Suppressor macrophage treated with lipopolysaccharide for 4 hours (primary cell): ENCODE measurements at regions not wholly inside any gene's neighbourhood (a gene's known extent, or its start where the extent isn't known, plus 50 kb on each side); places are given as distances from the start of the nearest gene placed in this dataset.

Experiments
- DNase-seq: peaks from one replicate; pipeline ENCODE4 v3.0.0-alpha.2; 2020

DNA sequence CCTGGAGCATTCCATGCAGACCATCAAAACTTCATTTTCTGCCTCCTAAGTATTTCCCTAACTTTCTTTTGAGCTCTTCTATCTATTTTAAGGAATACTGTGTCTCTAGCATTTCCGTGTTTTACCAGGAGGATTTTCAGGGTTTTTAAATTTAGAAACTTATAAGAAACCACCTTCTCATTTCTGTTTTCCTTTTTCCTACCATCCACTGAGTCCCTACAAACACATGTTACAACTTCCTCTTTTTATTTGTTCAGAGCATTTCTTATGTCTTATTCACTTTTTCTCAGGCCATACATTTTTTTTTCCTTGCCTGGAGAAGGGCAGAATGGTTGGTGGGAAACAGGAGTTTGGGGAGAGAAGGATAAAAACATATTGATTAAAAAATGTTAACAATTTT, 130.0 kb upstream of the BMP5 start:
- peak; percentile 7 for DNase-seq

- DNase-seq, result peak; percentile 63
Measured at GRCh38 chr6:56004426-56004825, 129.0 kb upstream of the BMP5 start.

GRCh38 chr6:56003616-56004015, 128.2 kb upstream of the BMP5 start:
- DNase-seq, result peak; percentile 9

DNA sequence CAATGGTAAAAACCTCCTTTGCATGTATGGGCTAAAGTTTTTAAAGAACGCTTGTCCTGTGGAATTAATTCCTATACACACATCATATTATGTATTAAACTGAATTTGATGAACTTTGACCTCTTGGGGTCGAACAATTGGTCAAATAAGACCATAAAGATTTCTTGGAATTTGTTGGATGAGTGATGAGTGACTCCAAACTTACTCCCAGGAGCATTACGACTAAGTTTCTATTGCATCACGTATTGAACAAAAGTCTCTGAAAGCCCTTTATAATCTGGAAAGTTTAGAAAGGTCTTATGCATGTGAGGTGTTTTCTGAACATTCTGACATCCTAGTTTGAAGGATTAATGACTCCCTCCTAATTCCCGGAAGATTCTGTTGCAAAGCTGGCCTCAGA, 126.9 kb upstream of the BMP5 start:
- no peak for DNase-seq

DNA sequence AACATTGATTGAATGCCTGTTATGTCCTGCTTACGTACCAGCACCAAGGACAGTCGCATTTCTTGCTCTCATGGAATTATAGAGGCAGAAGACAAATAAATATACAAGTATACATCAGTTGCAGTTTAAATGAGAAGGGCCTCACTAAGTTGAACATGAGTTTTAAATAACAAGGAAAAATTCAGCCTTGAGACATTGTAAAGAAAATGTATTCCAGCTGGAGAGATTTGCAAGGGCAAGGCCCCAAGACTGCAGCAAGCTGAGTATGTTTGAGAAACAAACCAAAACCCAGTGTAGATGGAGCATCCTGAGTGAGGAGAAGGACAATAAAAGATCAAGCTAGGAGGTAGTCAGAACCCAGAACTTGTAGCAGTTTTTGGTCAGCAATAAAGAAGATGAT, 123.2 kb upstream of the BMP5 start:
- no peak for DNase-seq

DNA sequence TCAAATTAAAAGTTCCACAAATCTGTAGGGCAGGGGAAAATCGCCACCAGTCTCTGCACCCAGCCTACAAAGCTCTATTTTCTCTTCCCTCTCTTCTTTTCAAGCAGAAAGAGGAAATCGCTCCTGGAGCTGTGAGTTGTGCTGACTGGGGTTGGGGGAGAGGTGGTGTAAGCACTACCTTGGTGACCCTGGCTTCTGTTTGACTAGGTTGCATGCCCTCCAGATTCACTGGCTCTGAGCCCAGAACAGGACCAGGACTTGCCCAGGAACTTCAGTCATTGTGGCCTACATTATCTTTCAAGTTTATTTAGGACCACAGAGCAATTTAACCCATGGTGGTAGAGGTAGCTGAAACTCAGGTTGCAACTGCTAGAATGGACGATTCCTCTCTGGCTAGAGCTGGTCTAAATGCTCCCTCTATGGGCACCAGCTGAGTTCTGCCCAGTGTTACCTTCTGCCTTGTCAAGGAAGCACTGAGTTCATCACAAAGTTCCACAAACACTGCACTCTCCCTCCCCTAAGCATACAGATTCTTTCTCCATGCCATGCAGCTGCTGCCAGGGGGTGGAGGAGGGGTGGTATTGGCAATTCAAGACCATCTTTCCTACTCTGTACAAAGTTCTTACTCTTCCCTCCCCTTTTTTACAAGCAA, 122.0 kb upstream of the BMP5 start:
- DNase-seq, result no peak

GRCh38 chr6:55994531-55994930, 119.1 kb upstream of the BMP5 start:
- DNase-seq, result no peak

- no peak for DNase-seq
Measured at GRCh38 chr6:55993418-55993817, 118.0 kb upstream of the BMP5 start.

- peak; percentile 10 for DNase-seq
Measured at GRCh38 chr6:55992546-55992945, 117.2 kb upstream of the BMP5 start.

DNA sequence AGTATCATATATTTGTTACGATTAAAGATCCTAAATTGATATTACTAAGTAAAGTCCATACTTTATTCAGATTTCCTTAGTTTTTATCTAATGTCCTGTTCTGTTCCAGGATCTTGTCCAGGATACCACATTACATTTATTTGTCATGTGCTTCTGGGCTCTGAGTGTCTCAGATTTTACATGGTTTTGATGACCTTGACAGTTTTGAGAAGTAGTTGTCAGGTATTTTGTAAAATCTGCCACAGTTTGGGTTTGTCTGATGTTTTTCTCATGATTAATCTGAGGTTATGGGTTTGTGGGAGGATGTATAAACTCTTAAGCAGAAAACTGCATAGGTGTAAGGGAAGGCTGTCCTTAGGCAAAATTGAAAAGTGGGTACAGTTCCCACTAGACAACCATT, 109.9 kb upstream of the BMP5 start:
- DNase-seq, result no peak

DNA sequence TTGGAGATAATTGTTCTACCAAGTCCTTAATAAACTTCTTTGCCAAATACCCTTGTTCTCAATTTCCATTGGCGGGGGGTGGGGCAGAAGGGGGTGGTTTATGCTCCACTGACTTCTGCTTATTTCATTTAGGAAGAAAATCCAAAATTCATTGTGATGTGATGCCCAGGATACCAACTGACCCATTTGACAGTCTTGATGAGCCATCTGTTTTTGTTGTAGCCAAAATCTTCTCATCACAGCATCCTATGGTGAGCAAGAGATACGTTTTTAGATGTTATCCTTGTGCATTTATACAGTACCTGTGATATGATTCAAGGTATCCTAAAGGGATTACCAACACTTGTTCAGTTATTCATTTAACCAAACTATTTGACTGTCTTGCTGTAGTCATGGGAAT, 108.5 kb upstream of the BMP5 start:
- no peak for DNase-seq

- no peak for DNase-seq
Measured at GRCh38 chr6:55981660-55982059, 106.3 kb upstream of the BMP5 start.

- peak; percentile 75 for DNase-seq
Measured at GRCh38 chr6:55980627-55981211, 105.3 kb upstream of the BMP5 start.

DNA sequence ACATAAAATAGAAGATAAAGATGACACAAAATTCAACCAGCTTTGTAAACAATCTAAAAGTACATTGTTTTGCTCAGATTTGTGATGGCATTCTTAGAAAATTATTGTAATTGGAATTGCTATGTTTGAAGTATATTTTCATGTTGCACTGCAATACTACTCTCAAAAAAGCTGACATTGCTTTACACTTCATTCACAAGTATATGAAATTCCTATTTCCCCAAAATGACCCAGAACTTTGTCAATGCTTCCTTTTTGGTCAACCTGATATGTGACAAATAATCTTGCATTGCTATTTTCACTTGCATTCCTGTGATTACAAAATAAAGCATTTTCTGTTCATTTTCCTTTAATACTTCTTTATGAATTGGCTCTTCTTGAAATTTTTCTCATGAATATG, 104.1 kb upstream of the BMP5 start:
- DNase-seq, result peak; percentile 29

DNA sequence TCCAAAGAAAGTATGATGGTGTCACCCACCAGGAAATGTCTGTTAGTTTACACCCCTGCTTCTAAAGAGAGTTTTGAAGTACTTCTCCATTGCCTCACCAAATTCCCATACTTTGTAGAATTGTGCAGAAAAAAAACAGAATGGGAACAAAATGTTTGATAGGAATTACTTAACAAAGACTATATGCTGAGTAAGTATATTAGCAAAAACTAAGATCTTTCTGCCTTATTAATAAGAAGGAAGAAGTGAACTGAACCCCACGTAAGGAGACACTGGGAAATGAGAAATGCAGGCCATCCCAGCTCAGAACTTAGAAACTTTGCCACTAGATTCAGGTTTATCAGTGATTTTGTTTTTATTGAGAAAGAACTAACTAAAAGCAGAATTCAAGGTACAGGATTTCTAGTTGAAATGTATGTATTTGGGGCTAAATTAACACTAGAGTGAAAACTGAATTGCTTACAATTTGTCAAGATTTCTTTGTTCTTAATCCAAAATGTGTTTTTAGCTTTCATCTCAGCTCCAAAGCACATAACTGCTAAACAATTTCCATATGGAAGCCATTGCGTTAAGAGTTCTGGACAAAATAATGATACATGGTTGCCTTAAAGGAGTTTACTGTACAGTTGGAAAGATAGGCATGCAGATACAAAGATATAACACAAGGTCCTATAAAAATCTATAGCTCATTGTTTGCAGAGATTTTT, 102.7 kb upstream of the BMP5 start:
- DNase-seq, result no peak

- no peak for DNase-seq
Measured at GRCh38 chr6:55974688-55975087, 99.3 kb upstream of the BMP5 start.

DNA sequence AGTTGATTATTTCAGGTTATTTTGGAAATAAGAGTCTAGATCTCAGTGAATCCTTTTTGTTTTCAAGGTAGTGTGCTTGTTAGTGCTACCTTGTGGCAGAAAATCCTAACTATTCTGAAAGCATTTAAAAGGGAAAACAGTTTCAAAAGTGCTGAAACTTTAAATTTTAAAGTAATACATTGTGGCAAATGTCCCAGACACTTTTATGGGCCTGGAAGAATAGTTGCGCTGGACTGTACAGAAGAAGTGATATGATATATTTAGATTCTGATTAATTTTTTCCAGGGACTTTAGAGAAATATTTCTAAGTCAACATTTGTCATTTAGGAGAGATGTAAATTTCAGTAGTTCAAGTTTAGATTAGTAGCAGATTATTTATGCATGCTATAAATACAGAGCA, 96.7 kb upstream of the BMP5 start:
- no peak for DNase-seq

DNA sequence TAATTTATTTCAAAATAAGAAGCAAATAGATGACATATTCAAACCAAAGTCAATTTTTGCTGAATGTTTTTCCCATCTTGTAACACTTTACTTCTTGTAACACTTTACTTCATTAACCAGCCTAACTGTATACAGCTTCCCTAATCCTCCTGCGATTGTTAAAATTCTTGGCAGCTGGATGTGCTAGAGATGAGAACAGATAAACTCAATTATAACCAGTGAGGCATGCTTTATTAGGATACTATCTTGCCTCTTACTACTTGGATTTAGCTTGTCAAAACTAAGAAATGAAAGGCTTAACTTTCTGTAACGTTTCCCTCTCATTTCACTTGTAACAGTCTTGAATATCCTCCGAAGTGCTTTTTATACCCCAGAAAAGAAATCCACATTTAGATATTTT, 94.1 kb upstream of the BMP5 start:
- no peak for DNase-seq

GRCh38 chr6:55968926-55969325, 93.5 kb upstream of the BMP5 start:
- DNase-seq, result no peak

DNA sequence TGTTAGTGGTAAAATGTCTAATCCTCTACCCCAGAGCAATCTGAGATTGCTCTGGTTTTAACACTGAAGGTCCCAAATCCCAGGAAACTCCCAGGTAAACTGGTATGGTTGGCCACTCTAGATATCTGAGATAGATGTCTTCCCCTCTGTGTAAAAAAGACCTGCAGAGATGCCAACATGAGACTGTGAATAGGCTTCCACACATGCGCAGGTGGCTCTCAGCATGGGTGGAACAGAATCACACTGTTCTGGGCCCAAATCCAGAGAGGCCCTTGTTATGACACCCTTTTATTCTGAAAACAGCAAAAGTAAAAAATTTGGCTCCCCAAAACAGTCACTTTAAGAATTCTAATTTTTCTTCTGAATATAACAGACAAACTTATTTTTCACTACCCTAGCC, 88.7 kb upstream of the BMP5 start:
- no peak for DNase-seq

- no peak for DNase-seq
Measured at GRCh38 chr6:55963301-55963700, 87.9 kb upstream of the BMP5 start.

DNA sequence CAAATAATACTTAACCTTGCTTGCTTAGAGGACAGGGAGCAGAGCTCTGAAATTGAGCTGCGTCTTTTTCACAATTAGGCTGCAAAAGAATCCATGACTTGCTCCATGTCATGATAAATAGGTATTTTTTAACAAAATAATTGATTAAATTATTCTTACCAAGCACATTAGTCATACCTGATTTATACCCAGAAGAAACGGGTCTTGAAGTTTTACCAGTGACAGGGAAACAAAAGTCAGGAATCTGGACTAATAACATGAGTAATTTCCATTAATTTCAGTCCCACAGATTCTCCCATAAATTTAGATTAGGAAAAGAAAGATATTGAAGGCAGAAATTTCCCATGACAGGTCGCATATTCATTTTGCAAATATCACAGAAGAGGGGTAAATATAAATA, 85.0 kb upstream of the BMP5 start:
- DNase-seq, result no peak

DNA sequence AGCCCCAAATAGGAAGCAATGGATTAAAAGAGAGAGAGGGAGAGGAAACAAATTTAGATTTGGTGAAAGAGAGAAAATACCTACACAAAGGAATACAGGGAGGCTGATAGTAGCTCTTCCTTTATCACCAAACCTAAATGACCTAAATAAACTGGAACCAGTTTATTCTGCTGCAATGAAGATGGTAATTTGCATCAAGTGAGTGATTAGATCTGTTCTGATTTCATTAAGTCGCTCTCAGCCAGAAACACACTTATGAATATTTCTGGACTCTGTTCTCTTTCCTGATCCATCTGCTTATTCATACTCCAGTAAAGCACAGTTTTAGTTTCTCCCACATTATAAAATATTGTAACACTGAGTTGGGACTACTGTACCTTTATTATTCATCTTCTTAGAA, 83.4 kb upstream of the BMP5 start:
- no peak for DNase-seq

GRCh38 chr6:55957961-55958422, 82.6 kb upstream of the BMP5 start:
- no peak for DNase-seq

DNA sequence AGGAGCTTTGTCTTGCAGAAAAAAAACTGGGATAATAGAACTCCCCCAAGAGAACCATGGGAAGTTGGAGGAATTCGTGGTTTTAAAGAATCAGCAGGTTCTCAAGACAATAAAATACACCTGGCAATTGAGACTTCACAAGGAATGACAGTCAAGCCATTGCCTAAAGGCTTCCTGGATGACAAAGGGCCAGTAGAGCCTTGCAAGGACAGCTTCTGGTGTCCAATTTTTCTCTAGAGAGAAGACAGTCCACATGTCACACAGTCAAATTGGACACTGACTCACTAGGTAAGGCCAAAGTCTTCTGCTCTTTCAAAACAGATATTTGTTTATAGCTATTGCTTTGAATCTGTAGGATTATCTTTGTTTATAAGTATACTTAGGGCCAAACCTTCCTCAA, 80.3 kb upstream of the BMP5 start:
- no peak for DNase-seq
